GM23248 (cell line): ENCODE measurements at regions not wholly inside any gene's neighbourhood (a gene's known extent, or its start where the extent isn't known, plus 50 kb on each side); places are given as distances from the start of the nearest gene placed in this dataset.

Source experiments
- EZH2 ChIP-seq: fragments of 200-600 bp; sonication (generic); IDR thresholded peaks from 2 replicates; pipeline ENCODE4 v1.6.1; 2018; ENCODE audit warnings: antibody characterized with exemption, mild to moderate bottlenecking; ENCODE audit not compliant: insufficient read depth, poor library complexity, severe bottlenecking
- EZH2phosphoT487 ChIP-seq: fragments of 200-600 bp; sonication (generic); IDR thresholded peaks from 2 replicates; pipeline ENCODE4 v1.6.1; 2018; ENCODE audit warnings: antibody characterized with exemption, moderate library complexity, mild to moderate bottlenecking, low read depth; ENCODE audit not compliant: insufficient read depth

- TF ChIP-seq EZH2, result no peak
- TF ChIP-seq EZH2phosphoT487, result no peak
Observed at GRCh38 chr4:107492566-107492965, 227.5 kb downstream of the PAPSS1 start.
